H9 (cell line): ENCODE measurements at regions not wholly inside any gene's neighbourhood (a gene's known extent, or its start where the extent isn't known, plus 50 kb on each side); places are given as distances from the start of the nearest gene placed in this dataset.

Experiments
- DNase-seq: peaks from one replicate; pipeline ENCODE4 v3.0.0-alpha.2; 2017
- H2AFZ ChIP-seq: one replicate; pipeline ENCODE4 v1.6.1; 2013; ENCODE audit warnings: mild to moderate bottlenecking, low read length, control low read depth, moderate library complexity
- H2AK5ac ChIP-seq: 2 replicates; pipeline ENCODE4 v1.6.1; 2013; ENCODE audit warnings: low read length, control low read depth, mixed read lengths; ENCODE audit not compliant: insufficient read length
- H2BK120ac ChIP-seq: one replicate; pipeline ENCODE4 v1.6.1; 2013; ENCODE audit warnings: low read depth, mild to moderate bottlenecking, low read length, control low read depth, inconsistent platforms; ENCODE audit not compliant: poor library complexity, severe bottlenecking
- H2BK12ac ChIP-seq: 2 replicates; pipeline ENCODE4 v1.6.1; 2013; ENCODE audit warnings: low read length, control low read depth, mixed read lengths, low read depth; ENCODE audit not compliant: insufficient read length
- H2BK15ac ChIP-seq: 2 replicates; pipeline ENCODE4 v1.6.1; 2013; ENCODE audit warnings: low read depth, low read length, control low read depth
- H2BK20ac ChIP-seq: one replicate; pipeline ENCODE4 v1.6.1; 2013; ENCODE audit warnings: low read depth, mild to moderate bottlenecking, low read length, control low read depth, inconsistent platforms; ENCODE audit not compliant: poor library complexity, severe bottlenecking
- H2BK5ac ChIP-seq: 2 replicates; pipeline ENCODE4 v1.6.1; 2013; ENCODE audit warnings: low read length, control low read depth, mixed read lengths; ENCODE audit not compliant: insufficient read length
- H3K14ac ChIP-seq: 2 replicates; pipeline ENCODE4 v1.6.1; 2013; ENCODE audit warnings: low read length, control low read depth; ENCODE audit not compliant: insufficient read depth
- H3K18ac ChIP-seq: 2 replicates; pipeline ENCODE4 v1.6.1; 2013; ENCODE audit warnings: low read depth, mild to moderate bottlenecking, mixed read lengths, low read length, control low read depth; ENCODE audit not compliant: insufficient read length
- H3K23ac ChIP-seq: 2 replicates; pipeline ENCODE4 v1.6.1; 2013; ENCODE audit warnings: low read length, control low read depth, mixed read lengths, low read depth; ENCODE audit not compliant: insufficient read length
- H3K23me2 ChIP-seq: 2 replicates; pipeline ENCODE4 v1.6.1; 2013; ENCODE audit warnings: low read depth, mild to moderate bottlenecking, mixed read lengths, low read length, control low read depth; ENCODE audit not compliant: insufficient read length, poor library complexity, severe bottlenecking
- H3K27ac ChIP-seq: 2 replicates; pipeline ENCODE4 v1.5.1; 2013; ENCODE audit warnings: low read length, control low read depth, mixed read lengths, low read depth; ENCODE audit not compliant: insufficient read length
- H3K27me3 ChIP-seq: 2 replicates; pipeline ENCODE4 v1.6.1; 2013; ENCODE audit warnings: low read length, control low read depth, inconsistent platforms; ENCODE audit not compliant: insufficient read depth
- H3K4ac ChIP-seq: 2 replicates; pipeline ENCODE4 v1.6.1; 2013; ENCODE audit warnings: low read depth, mild to moderate bottlenecking, control low read depth, inconsistent platforms, low read length, moderate library complexity
- H3K4me1 ChIP-seq: 2 replicates; pipeline ENCODE4 v1.6.1; 2013; ENCODE audit warnings: low read length, control low read depth, inconsistent platforms; ENCODE audit not compliant: insufficient read depth
- H3K4me2 ChIP-seq: 2 replicates; pipeline ENCODE4 v1.6.1; 2013; ENCODE audit warnings: low read length, control low read depth, mixed read lengths; ENCODE audit not compliant: insufficient read length, insufficient read depth
- H3K56ac ChIP-seq: 2 replicates; pipeline ENCODE4 v1.6.1; 2013; ENCODE audit warnings: low read depth, mild to moderate bottlenecking, mixed read lengths, low read length, control low read depth; ENCODE audit not compliant: insufficient read length
- H3K79me1 ChIP-seq: 2 replicates; pipeline ENCODE4 v1.6.1; 2013; ENCODE audit warnings: low read depth, mild to moderate bottlenecking, moderate library complexity, low read length, control low read depth, inconsistent platforms; ENCODE audit not compliant: insufficient read depth, poor library complexity, severe bottlenecking
- H3K79me2 ChIP-seq: 2 replicates; pipeline ENCODE4 v1.6.1; 2013; ENCODE audit warnings: low read length, control low read depth, inconsistent platforms; ENCODE audit not compliant: insufficient read depth
- H3K9ac ChIP-seq: 2 replicates; pipeline ENCODE4 v1.6.1; 2013; ENCODE audit warnings: low read length, control low read depth, mixed read lengths; ENCODE audit not compliant: insufficient read length; ENCODE audit errors: extremely low read depth
- H3K9me3 ChIP-seq: one replicate; pipeline ENCODE4 v1.6.1; 2013; ENCODE audit warnings: low read depth, low read length, inconsistent platforms; ENCODE audit not compliant: control insufficient read depth
- H3T11ph ChIP-seq: one replicate; pipeline ENCODE4 v1.6.1; 2013; ENCODE audit warnings: mild to moderate bottlenecking, low read length, control low read depth, inconsistent platforms
- H4K20me1 ChIP-seq: one replicate; pipeline ENCODE4 v1.6.1; 2013; ENCODE audit not compliant: control insufficient read depth, insufficient read length, insufficient read depth
- H4K5ac ChIP-seq: 2 replicates; pipeline ENCODE4 v1.6.1; 2013; ENCODE audit warnings: low read depth, mild to moderate bottlenecking, mixed read lengths, low read length, control low read depth; ENCODE audit not compliant: insufficient read length
- H4K8ac ChIP-seq: replicated peaks from 2 replicates; pipeline ENCODE4 v1.6.1; 2013; ENCODE audit warnings: low read length, control low read depth, mixed read lengths, low read depth; ENCODE audit not compliant: insufficient read length
- H4K91ac ChIP-seq: 2 replicates; pipeline ENCODE4 v1.6.1; 2013; ENCODE audit warnings: low read depth, mild to moderate bottlenecking, moderate library complexity, mixed read lengths, low read length, control low read depth; ENCODE audit not compliant: insufficient read length
- H3K27ac Mint-ChIP-seq, 3 experiments: 2 replicates in 2 of 3; 3 replicates in 1 of 3; pipeline ENCODE4 v1.8.0; 2020 to 2021; ENCODE audit warnings: mixed read lengths in 3 of 3, mild to moderate bottlenecking in 1 of 3, moderate library complexity in 1 of 3
- H3K27me3 Mint-ChIP-seq: 2 replicates; pipeline ENCODE4 v1.8.0; 2021; ENCODE audit warnings: low read depth, mild to moderate bottlenecking, moderate library complexity, mixed read lengths
- H3K36me3 Mint-ChIP-seq, 3 experiments: 2 replicates in 2 of 3; 3 replicates in 1 of 3; pipeline ENCODE4 v1.8.0; 2020 to 2021; ENCODE audit warnings: low read depth in 3 of 3, mixed read lengths in 3 of 3; ENCODE audit not compliant: insufficient read depth in 1 of 3
- H3K4me1 Mint-ChIP-seq, 2 experiments: 2 replicates each; pipeline ENCODE4 v1.8.0; 2020; ENCODE audit warnings: mixed read lengths in 2 of 2
- H3K4me3 Mint-ChIP-seq, 2 experiments: 2 replicates in 1 of 2; 3 replicates in 1 of 2; pipeline ENCODE4 v1.8.0; 2020 to 2021; ENCODE audit warnings: mild to moderate bottlenecking in 2 of 2, mixed read lengths in 2 of 2, moderate library complexity in 1 of 2
- H3K9me3 Mint-ChIP-seq, 2 experiments: 2 replicates in 1 of 2; 3 replicates in 1 of 2; pipeline ENCODE4 v1.8.0; 2020; ENCODE audit warnings: mild to moderate bottlenecking in 2 of 2, mixed read lengths in 2 of 2, moderate library complexity in 1 of 2
- CTCF ChIP-seq: fragments of 200-600 bp; sonication (generic); conservative IDR thresholded peaks from 3 replicates; pipeline ENCODE4 v1.8.0; 2021; ENCODE audit warnings: antibody characterized with exemption, mild to moderate bottlenecking
- WGBS: extraction: QIAGEN DNeasy Blood & Tissue Kit; methylation state at CpG from one replicate; pipeline ENCODE4 v1.1.7; 2013; ENCODE audit warnings: missing lambda C conversion rate, low lambda C conversion rate, mixed read lengths; ENCODE audit not compliant: insufficient read length; ENCODE audit errors: extremely low coverage; 5-methylcytosine and 5-hydroxymethylcytosine counted together

- H4K20me1 ChIP-seq = no peaks in the 10 kb centered on the region
- DNase-seq = no peak
- H3K27ac ChIP-seq = no peak overlapping the region
- no peak overlapping the region for H3K4me3 Mint-ChIP-seq
- H3K9ac ChIP-seq = no peak overlapping the region
- no peak overlapping the region for H3T11ph ChIP-seq
- no peaks in the 10 kb centered on the region for H3K9me3 ChIP-seq
- H3K4ac ChIP-seq = no peak overlapping the region
- no peak overlapping the region for H4K5ac ChIP-seq
- H3K23me2 ChIP-seq = no peaks in the 10 kb centered on the region
- H3K56ac ChIP-seq = no peak overlapping the region
- H2BK15ac ChIP-seq = no peak overlapping the region
- H4K91ac ChIP-seq = no peak overlapping the region
- WGBS = no CpG with 5 or more reads among the region's 3 CpGs
- H2BK12ac ChIP-seq = no peak overlapping the region
- H3K27me3 Mint-ChIP-seq = no peaks in the 10 kb centered on the region; the same call in 1 of the 2 replicates
- H2BK20ac ChIP-seq = no peak overlapping the region
- H3K14ac ChIP-seq = no peak overlapping the region
- no peaks in the 10 kb centered on the region for H3K36me3 Mint-ChIP-seq
- no peak overlapping the region for H2AK5ac ChIP-seq
- no peak for TF ChIP-seq CTCF
- H2BK120ac ChIP-seq = no peak overlapping the region
- H3K9me3 Mint-ChIP-seq = peaks cover 0 to 2% of the 10 kb centered on the region in 2 experiments; a peak in 1 of 5 replicates
- no peak overlapping the region for H3K18ac ChIP-seq
- no peak overlapping the region for H2AFZ ChIP-seq
- H3K27ac Mint-ChIP-seq = no peak overlapping the region
- H3K4me2 ChIP-seq = no peak overlapping the region
- H4K8ac ChIP-seq = no peak overlapping the region
- H3K79me1 ChIP-seq = no peaks in the 10 kb centered on the region
- no peak overlapping the region for H3K23ac ChIP-seq
- H3K4me1 ChIP-seq = no peaks in the 10 kb centered on the region
- H3K79me2 ChIP-seq = no peaks in the 10 kb centered on the region
- H3K4me1 Mint-ChIP-seq = no peaks in the 10 kb centered on the region
- H2BK5ac ChIP-seq = no peak overlapping the region
- no peaks in the 10 kb centered on the region for H3K27me3 ChIP-seq
These were observed 220.6 kb upstream of the TSHZ2 start for GRCh38 chr20:52751571-52751970.
